AG08395 (cell line): ENCODE measurements at regions not wholly inside any gene's neighbourhood (a gene's known extent, or its start where the extent isn't known, plus 50 kb on each side); places are given as distances from the start of the nearest gene placed in this dataset.
A peak's percentile ranks its signal among the peaks of the same experiment; 100 is the strongest.

Experiments used
- DNase-seq: peaks from one replicate; pipeline ENCODE4 v3.0.0; 2012; ENCODE audit warnings: mixed read lengths, low spot score

DNA sequence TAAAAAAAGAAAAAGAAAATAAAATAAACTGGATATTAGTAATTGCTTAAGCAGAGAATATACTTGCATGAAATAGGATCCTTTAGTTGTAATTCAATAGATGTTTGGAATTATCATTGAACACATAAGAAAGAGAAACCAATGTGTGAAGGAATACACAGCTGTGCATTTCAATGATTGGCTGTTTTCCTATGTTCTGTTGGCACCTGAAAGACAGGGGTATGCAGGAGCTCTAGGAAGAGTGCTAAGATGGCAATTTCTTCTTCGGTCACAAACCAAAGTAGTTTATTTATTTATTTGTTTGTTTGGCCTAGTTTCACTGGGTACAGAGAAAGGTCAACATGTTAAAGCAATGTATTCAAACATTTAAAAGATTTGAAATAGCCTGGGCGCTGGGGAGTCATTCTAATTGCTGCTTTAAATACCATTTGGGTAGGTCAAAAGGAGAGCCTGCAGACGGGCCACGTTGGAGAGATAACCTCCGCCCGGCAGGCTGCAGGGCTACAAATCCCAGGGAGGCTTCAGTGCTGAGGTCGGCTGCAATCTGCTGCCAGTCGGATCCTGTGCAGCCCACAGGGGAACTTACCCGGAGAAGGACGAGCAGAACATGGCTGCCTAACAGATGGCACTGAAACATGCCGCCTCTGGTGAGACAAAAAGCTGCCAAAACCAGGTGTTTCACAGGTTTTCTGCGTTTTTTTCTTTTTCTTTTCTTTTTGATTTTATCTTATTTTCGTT lies 154.2 kb upstream of the TYRP1 start:
- DNase-seq, result no peak

- DNase-seq, result no peak
Observed at GRCh38 chr9:12539580-12539975, 153.6 kb upstream of the TYRP1 start.

GRCh38 chr9:12544700-12545099 lies 148.5 kb upstream of the TYRP1 start:
- no peak for DNase-seq

- DNase-seq, result no peak
Observed at GRCh38 chr9:12554636-12555035, 138.5 kb upstream of the TYRP1 start.

- no peak for DNase-seq
Observed at GRCh38 chr9:12566404-12567090, 126.6 kb upstream of the TYRP1 start.

- no peak for DNase-seq
Observed at GRCh38 chr9:12584656-12585522, 108.3 kb upstream of the TYRP1 start.

DNA sequence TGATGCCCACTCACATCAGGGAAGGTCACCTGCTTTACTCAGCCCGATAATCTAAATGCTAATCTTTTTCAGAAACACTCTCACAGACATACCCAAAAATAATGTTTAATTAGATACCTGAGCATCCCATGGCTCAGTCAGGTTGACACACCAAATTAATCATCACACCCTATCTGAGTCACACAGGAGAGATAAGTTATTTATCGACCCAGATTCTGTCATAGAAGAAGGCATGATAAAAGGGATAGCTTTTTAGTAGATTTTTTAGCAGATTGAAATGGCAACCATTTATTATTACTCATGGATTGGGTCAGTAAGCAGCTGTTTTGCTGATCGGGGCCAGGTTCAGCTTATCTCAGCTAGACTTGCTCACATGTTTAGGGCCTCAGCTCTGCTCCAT lies 97.8 kb upstream of the TYRP1 start:
- DNase-seq, result no peak

- no peak for DNase-seq
Observed at GRCh38 chr9:12604164-12604821, 88.9 kb upstream of the TYRP1 start.

DNA sequence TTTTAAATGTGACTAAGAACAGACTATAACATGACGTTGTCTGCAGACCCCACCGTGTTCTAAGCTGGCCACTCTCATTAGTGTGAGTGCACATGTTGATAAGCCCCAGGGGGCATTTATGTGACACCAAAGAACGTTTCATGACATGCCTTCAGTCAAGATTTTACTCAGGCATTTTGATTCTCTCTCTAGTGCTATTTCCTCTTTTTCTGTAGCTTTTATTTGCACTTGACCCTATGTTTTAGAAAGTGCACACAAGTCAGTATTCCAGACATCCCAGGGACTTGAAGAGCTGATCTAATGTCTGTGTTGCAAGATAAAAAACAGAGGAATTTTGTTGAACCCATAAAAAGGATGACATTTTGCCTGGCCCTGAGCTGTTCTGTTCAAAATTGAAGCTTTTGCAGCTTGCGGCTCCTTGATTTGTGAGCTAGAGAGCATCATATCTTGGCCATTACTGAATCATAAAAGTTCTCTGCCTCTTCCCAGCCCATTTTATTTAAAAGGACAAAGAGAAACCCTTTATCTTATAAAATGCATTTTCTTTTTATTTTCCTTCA lies 80.9 kb upstream of the TYRP1 start:
- no peak for DNase-seq

GRCh38 chr9:12613071-12613470 lies 80.1 kb upstream of the TYRP1 start:
- DNase-seq, result no peak

- DNase-seq, result no peak
Observed at GRCh38 chr9:12614488-12614887, 78.7 kb upstream of the TYRP1 start.

GRCh38 chr9:12618956-12619355 lies 74.2 kb upstream of the TYRP1 start:
- DNase-seq, result no peak

DNA sequence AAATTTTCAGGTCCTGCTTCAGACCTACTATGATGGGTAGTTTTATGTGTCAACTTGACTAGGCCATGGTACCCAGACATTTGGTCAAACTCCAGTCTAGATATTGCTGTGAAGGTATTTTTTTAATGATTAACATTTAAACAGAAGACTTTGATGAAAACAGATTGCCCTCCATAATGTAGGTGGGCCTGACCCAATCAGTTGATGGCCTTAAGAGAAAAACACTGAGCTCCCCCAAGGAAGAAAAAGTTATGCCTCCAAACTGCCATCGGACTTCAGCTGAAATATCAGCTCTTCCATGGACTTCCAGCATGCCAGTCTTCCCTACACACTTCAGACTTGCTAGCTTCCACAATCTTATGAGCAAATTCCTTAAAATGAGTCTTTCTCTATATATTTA lies 67.3 kb upstream of the TYRP1 start:
- DNase-seq, result no peak

- DNase-seq, result no peak
Observed at GRCh38 chr9:12627096-12627495, 66.1 kb upstream of the TYRP1 start.

GRCh38 chr9:12628546-12628945 lies 64.6 kb upstream of the TYRP1 start:
- no peak for DNase-seq

DNA sequence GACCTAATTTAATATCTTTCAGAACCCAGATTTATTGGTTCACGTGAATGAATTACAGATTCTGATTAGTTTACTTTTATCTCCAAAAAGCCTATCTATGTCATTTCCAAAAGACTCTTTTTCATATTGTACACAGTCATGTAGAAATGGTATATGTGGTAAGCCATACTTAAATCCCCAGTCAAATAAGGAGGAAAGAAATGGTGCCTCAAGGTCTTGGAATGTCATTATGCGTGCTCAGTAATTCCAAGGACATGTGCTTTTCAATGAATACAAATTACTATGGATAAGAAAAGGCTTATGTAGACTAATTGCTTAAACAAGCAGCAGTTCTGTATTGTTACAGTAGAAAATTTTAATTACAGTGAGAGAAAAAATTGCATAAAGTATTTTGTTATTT lies 64.1 kb upstream of the TYRP1 start:
- no peak for DNase-seq

GRCh38 chr9:12631866-12632265 lies 61.3 kb upstream of the TYRP1 start:
- no peak for DNase-seq

GRCh38 chr9:12633016-12633765 lies 60.0 kb upstream of the TYRP1 start:
- no peak for DNase-seq

DNA sequence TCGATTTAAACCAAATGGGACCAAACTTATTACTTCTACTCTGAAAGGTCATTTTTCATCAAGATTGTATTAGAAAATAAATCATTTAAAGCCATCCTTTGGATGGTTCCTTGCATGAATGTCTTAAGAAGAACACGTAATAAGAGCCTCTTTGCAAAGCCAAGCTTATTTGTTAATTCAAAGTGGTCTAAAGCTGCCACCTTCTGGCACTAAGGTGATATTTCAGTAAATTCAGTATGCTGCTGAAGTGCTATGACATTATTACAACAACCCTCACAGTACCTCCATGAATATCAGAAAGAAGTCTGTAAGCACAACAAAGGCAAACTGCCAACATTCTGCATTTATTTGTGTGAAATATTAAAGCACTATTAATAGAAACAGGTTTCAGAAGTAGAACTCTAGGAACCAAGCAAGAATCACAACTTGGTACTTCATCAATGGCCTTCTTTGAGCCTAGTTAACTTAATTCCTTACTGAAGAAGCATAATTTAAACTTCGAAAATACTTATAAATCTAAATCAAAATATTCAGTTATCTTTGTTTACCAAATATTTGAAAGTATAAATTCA lies 53.1 kb upstream of the TYRP1 start:
- DNase-seq, result peak; percentile 4

GRCh38 chr9:12640866-12641636 lies 52.1 kb upstream of the TYRP1 start:
- DNase-seq, result no peak
